Suprapubic skin (tissue), 4 donors: ENCODE measurements at regions not wholly inside any gene's neighbourhood (a gene's known extent, or its start where the extent isn't known, plus 50 kb on each side); places are given as distances from the start of the nearest gene placed in this dataset.

ENCODE experiments used
- POLR2A ChIP-seq, 2 donors: fragments of 450-650 bp; IDR thresholded peaks; one replicate each; pipeline ENCODE4 v1.6.1; 2017; ENCODE audit warnings: antibody characterized with exemption in 2 of 2, mild to moderate bottlenecking in 2 of 2, moderate library complexity in 2 of 2
- POLR2AphosphoS5 ChIP-seq, 3 donors: sonication (generic); formaldehyde crosslinking; IDR thresholded peaks; one replicate each; pipeline ENCODE4 v1.6.1; 2017; ENCODE audit warnings: antibody characterized with exemption in 3 of 3

- TF ChIP-seq POLR2AphosphoS5 (IDR thresholded peaks at IDR 0.05) (no peak), POLR2A (IDR thresholded peaks at IDR 0.05) (no peak)
Measured at GRCh38 chr9:115195912-115196311, 78.0 kb upstream of the TNC start.
